HCT116 (cell line): ENCODE measurements at regions not wholly inside any gene's neighbourhood (a gene's known extent, or its start where the extent isn't known, plus 50 kb on each side); places are given as distances from the start of the nearest gene placed in this dataset.

Experiments
- ATAC-seq: fragments of 200-7000 bp; cut with Tn5 transposase; 2 replicates; pipeline ENCODE4 v1.9.1; 2020; ENCODE audit warnings: mild to moderate bottlenecking, moderate library complexity
- BruUV-seq: library from RNA; stranded (reverse); fragments of 400-500 nt; replicated peaks from 2 replicates; lab custom pipeline; 2021; lab: Mats Ljungman, UMichigan
- CTCF ChIA-PET: fragments of 300-600 bp; sonication (Branson Sonifier 250); formaldehyde crosslinking; loops from one replicate; lab custom pipeline; 2021; ENCODE audit warnings: antibody characterized with exemption; lab: Charles Lee
- POLR2A ChIA-PET: fragments of 300-600, 350-600 bp; sonication (Branson Sonifier 250); formaldehyde crosslinking; loops from one replicate; lab custom pipeline; 2021; ENCODE audit warnings: antibody characterized with exemption; lab: Charles Lee
- RAD21 ChIA-PET, 2 experiments: fragments of 300-600 bp; sonication (Branson Sonifier 250); formaldehyde crosslinking; loops; one replicate each; lab custom pipeline; 2023; ENCODE audit warnings: low total read pairs in 2 of 2; ENCODE audit not compliant: uncharacterized antibody in 2 of 2, unreplicated experiment in 2 of 2, low non-redundant PET in 1 of 2; lab: Charles Lee
- DNase-seq: peaks from one replicate; pipeline ENCODE4 v3.0.0-alpha.2; 2010; ENCODE audit warnings: low read depth, low spot score
- H2AFZ ChIP-seq: fragments of 200-600 bp; shearing (Covaris generic), sonication (generic); 2 replicates; pipeline ENCODE4 v1.6.1; 2017; ENCODE audit warnings: low read depth, mixed run types, mixed read lengths, antibody characterized with exemption, low read length; ENCODE audit not compliant: poor library complexity, severe bottlenecking
- H3K27ac ChIP-seq: 2 replicates; pipeline ENCODE4 v1.5.1; 2012; ENCODE audit warnings: low read depth, low read length
- H3K27me3 ChIP-seq: fragments of 200-600 bp; sonication (generic); 2 replicates; pipeline ENCODE4 v1.6.1; 2016; ENCODE audit warnings: mixed run types, low read length, mixed read lengths; ENCODE audit not compliant: insufficient read depth
- H3K36me3 ChIP-seq, 2 experiments: fragments of 200-500 bp in 1 of 2; fragments of 200-600 bp in 1 of 2; sonication (Bioruptor generic) in 1 of 2; sonication (generic) in 1 of 2; 2 replicates each; pipeline versions ENCODE4 v1.5.1 to v1.6.1; 2014 to 2016; ENCODE audit warnings: low read length in 2 of 2, inconsistent platforms in 1 of 2, mixed read lengths in 1 of 2, mixed run types in 1 of 2; ENCODE audit not compliant: insufficient read depth in 2 of 2, control insufficient read depth in 1 of 2
- H3K4me1 ChIP-seq, 2 experiments: fragments of 200-600 bp in 1 of 2; sonication (generic) in 1 of 2; 2 replicates each; pipeline versions ENCODE4 v1.5.1 to v1.6.1; 2012 to 2017; ENCODE audit warnings: low read length in 2 of 2, inconsistent platforms in 1 of 2, mild to moderate bottlenecking in 1 of 2, mixed read lengths in 1 of 2, mixed run types in 1 of 2, moderate library complexity in 1 of 2; ENCODE audit not compliant: insufficient read depth in 2 of 2, control insufficient read depth in 1 of 2
- H3K4me2 ChIP-seq: fragments of 200-600 bp; sonication (generic); 2 replicates; pipeline ENCODE4 v1.6.1; 2017; ENCODE audit warnings: mixed run types, low read length, mixed read lengths
- H3K4me3 ChIP-seq, 2 experiments: fragments of 200-600 bp in 1 of 2; sonication (generic) in 1 of 2; replicated peaks in 1 of 2; 2 replicates each; pipeline ENCODE4 v1.5.1; 2011 to 2016; ENCODE audit warnings: low read length in 2 of 2, control low read depth in 1 of 2, low read depth in 1 of 2, mild to moderate bottlenecking in 1 of 2, mixed read lengths in 1 of 2, mixed run types in 1 of 2
- H3K79me2 ChIP-seq: fragments of 200-600 bp; sonication (generic); 2 replicates; pipeline ENCODE4 v1.6.1; 2017; ENCODE audit warnings: mild to moderate bottlenecking, mixed run types, low read length, moderate library complexity, mixed read lengths; ENCODE audit not compliant: insufficient read depth
- H3K9ac ChIP-seq: fragments of 200-600 bp; sonication (generic); 2 replicates; pipeline ENCODE4 v1.6.1; 2016; ENCODE audit warnings: low read length, mixed read lengths
- H3K9me2 ChIP-seq: fragments of 200-600 bp; sonication (generic), shearing (Covaris generic); 2 replicates; pipeline ENCODE4 v1.6.1; 2017; ENCODE audit warnings: mixed run types, mild to moderate bottlenecking, moderate library complexity; ENCODE audit not compliant: insufficient read depth
- H3K9me3 ChIP-seq, 2 experiments: fragments of 200-500 bp in 1 of 2; fragments of 200-600 bp in 1 of 2; sonication (Bioruptor generic) in 1 of 2; sonication (generic) in 1 of 2; 2 replicates each; pipeline ENCODE4 v1.6.1; 2014 to 2017; ENCODE audit warnings: low read length in 2 of 2, mixed read lengths in 2 of 2, inconsistent platforms in 1 of 2, low read depth in 1 of 2, mild to moderate bottlenecking in 1 of 2, mixed run types in 1 of 2, moderate library complexity in 1 of 2; ENCODE audit not compliant: control insufficient read depth in 1 of 2, insufficient read depth in 1 of 2
- H4K20me1 ChIP-seq: fragments of 200-600 bp; sonication (generic), shearing (Covaris generic); 2 replicates; pipeline ENCODE4 v1.6.1; 2017; ENCODE audit warnings: mixed run types, mild to moderate bottlenecking, moderate library complexity; ENCODE audit not compliant: insufficient read depth
- CBX3 ChIP-seq: IDR thresholded peaks from 2 replicates; pipeline ENCODE4 v1.6.1; 2012; ENCODE audit warnings: low read depth
- FOSL1 ChIP-seq: IDR thresholded peaks from 2 replicates; pipeline ENCODE4 v1.6.1; 2012; ENCODE audit warnings: low read depth
- POLR2A ChIP-seq: IDR thresholded peaks from 2 replicates; pipeline ENCODE4 v1.7.0; 2011; ENCODE audit warnings: borderline replicate concordance; ENCODE audit not compliant: insufficient read depth, insufficient read length; ENCODE audit errors: extremely low read depth
- POLR2AphosphoS5 ChIP-seq: IDR thresholded peaks from 2 replicates; pipeline ENCODE4 v1.6.1; 2011; ENCODE audit warnings: mild to moderate bottlenecking, low read depth, low read length, moderate library complexity
- SIN3A ChIP-seq: IDR thresholded peaks from 2 replicates; pipeline ENCODE4 v1.6.1; 2012; ENCODE audit warnings: low read depth
- SP1 ChIP-seq: IDR thresholded peaks from 2 replicates; pipeline ENCODE4 v1.6.1; 2012; ENCODE audit warnings: low read depth
- TCF7L2 ChIP-seq: IDR thresholded peaks from 2 replicates; pipeline ENCODE4 v1.7.0; 2011; ENCODE audit warnings: borderline replicate concordance, inconsistent platforms; ENCODE audit not compliant: insufficient read depth, insufficient read length; ENCODE audit errors: extremely low read depth
- YY1 ChIP-seq: IDR thresholded peaks from 2 replicates; pipeline ENCODE4 v1.6.1; 2011; ENCODE audit warnings: low read length, low read depth, moderate library complexity, mild to moderate bottlenecking; ENCODE audit not compliant: insufficient replicate concordance; ENCODE audit errors: extremely low read depth
- intact Hi-C: fragments of 100-400 bp; cut with micrococcal nuclease; formaldehyde crosslinking; loops from 2 replicates; pipeline ENCODE4 v1.10.0; 2022
- TF ChIP-seq, protein P1 (sequence below): IDR thresholded peaks from 2 replicates; pipeline ENCODE4 v1.6.1; 2012
- TF ChIP-seq, protein P2 (sequence below), 3 experiments: fragments of 200-600 bp in 1 of 3; sonication (generic) in 1 of 3; IDR thresholded peaks in 2 of 3; conservative IDR thresholded peaks in 1 of 3; 2 replicates each; pipeline ENCODE4 v1.5.1; 2012 to 2017; ENCODE audit warnings: low read depth in 2 of 3, low read length in 2 of 3, antibody characterized with exemption in 1 of 3, borderline replicate concordance in 1 of 3, control low read depth in 1 of 3, mild to moderate bottlenecking in 1 of 3, mixed read lengths in 1 of 3, mixed run types in 1 of 3, moderate library complexity in 1 of 3; ENCODE audit not compliant: insufficient read depth in 1 of 3

DNA sequence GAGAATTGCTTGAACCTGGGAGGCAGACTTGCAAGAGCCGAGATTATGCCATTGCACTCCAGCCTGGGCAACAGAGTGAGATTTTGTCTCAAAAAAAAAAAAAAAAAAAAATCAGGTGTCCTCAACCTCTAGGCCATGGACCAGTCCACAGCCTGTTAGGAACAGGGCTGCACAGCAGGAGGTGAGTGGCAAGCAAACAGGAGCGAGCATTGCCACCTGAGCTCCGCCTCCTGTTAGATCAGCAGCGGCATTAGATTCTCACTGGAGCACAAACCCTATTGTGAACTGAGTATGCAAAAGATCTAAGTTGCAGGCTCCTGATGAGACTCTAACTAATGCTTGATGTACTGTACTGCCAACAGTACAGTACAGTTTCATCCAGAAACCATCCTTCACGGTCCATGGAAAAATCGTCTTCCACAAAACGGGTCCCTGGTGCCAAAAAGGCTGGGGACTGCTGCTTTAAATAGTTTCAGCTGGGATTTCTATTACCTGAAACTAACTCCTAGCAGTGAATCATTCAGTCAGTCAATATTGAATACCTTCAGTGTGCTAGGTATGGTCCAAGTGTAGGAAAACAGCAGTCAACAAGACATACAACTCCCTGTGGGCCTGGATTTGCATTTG is 56.3 kb upstream of the DHX40 start:
- H3K4me1 ChIP-seq = no peaks in the 10 kb centered on the region

DNA sequence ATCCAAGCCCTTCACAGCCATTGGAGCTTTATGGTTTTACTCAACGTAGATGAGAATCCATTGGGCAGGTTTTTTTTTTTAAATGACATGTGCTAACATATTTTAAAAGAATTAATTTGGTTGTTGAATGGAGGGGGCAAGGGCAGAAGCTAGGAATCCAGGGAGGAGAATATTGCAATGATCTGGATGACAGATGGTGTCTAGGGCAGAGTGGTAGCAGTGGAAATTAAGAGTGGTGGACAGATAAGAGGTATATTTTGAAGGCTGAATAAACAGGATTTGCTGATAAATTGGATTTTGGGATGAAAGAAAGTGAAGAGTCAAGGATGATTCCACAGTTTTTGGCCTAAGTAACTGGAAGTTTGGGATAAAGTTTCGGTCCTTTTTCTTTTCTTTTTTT is 54.8 kb upstream of the DHX40 start:
- Histone ChIP-seq H3K9me3 (no peaks in the 10 kb centered on the region), H3K27me3 (no peaks in the 10 kb centered on the region), H3K79me2 (no peaks in the 10 kb centered on the region), H3K9ac (no peak overlapping the region), H3K4me3 (no peak overlapping the region), H4K20me1 (no peaks in the 10 kb centered on the region), H3K36me3 (no peaks in the 10 kb centered on the region), H3K4me2 (no peak overlapping the region), H3K9me2 (no peaks in the 10 kb centered on the region), H3K4me1 (no peaks in the 10 kb centered on the region), H3K27ac (no peak overlapping the region), H2AFZ (no peak overlapping the region)
- no peak for DNase-seq
- ChIA-PET RAD21 (no interaction called here), CTCF (interaction anchor here (0.8 kb wide), 1 partner anchor 11 kb away, joined by 4 read pairs; no protein-coding TSS in a partner anchor), POLR2A (no interaction called here)
- no peak for ATAC-seq
- no TSS peak for BruUV-seq
- intact Hi-C loops = no loop called here
- no peak for TF ChIP-seq SIN3A
- TF ChIP-seq, protein P1, sequence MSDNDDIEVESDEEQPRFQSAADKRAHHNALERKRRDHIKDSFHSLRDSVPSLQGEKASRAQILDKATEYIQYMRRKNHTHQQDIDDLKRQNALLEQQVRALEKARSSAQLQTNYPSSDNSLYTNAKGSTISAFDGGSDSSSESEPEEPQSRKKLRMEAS = no peak
- TF ChIP-seq YY1 = no peak
- no peak for TF ChIP-seq CBX3
- TF ChIP-seq POLR2A = no peak
- TF ChIP-seq FOSL1 = no peak
- TF ChIP-seq POLR2AphosphoS5 = no peak
- TF ChIP-seq, protein P2, sequence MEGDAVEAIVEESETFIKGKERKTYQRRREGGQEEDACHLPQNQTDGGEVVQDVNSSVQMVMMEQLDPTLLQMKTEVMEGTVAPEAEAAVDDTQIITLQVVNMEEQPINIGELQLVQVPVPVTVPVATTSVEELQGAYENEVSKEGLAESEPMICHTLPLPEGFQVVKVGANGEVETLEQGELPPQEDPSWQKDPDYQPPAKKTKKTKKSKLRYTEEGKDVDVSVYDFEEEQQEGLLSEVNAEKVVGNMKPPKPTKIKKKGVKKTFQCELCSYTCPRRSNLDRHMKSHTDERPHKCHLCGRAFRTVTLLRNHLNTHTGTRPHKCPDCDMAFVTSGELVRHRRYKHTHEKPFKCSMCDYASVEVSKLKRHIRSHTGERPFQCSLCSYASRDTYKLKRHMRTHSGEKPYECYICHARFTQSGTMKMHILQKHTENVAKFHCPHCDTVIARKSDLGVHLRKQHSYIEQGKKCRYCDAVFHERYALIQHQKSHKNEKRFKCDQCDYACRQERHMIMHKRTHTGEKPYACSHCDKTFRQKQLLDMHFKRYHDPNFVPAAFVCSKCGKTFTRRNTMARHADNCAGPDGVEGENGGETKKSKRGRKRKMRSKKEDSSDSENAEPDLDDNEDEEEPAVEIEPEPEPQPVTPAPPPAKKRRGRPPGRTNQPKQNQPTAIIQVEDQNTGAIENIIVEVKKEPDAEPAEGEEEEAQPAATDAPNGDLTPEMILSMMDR (IDR thresholded peaks at IDR 0.05 in 2 of 3, conservative IDR thresholded peaks at IDR 0.05 in 1 of 3; ENCODE audit: borderline replicate concordance in 1 of 3, insufficient read depth in 1 of 3, low read depth in 2 of 3, low read length in 2 of 3) = no peak
- TF ChIP-seq TCF7L2 = no peak

More for the DNA sequence above, 56.3 kb upstream of the DHX40 start:
- RAD21 ChIA-PET = no interaction called here
- Histone ChIP-seq H3K9ac (no peak overlapping the region), H3K36me3 (no peaks in the 10 kb centered on the region), H3K4me2 (no peak overlapping the region), H3K27ac (no peak overlapping the region)
- no TSS peak for BruUV-seq
- TF ChIP-seq, protein P2 (IDR thresholded peaks at IDR 0.05 in 2 of 3, conservative IDR thresholded peaks at IDR 0.05 in 1 of 3; ENCODE audit: borderline replicate concordance in 1 of 3, insufficient read depth in 1 of 3, low read depth in 2 of 3, low read length in 2 of 3) = no peak
- TF ChIP-seq SP1 = no peak
- TF ChIP-seq, all 23 proteins: peak for 0
- Histone ChIP-seq H3K27me3 (no peaks in the 10 kb centered on the region), H3K4me3 (no peak overlapping the region), H3K79me2 (no peaks in the 10 kb centered on the region), H4K20me1 (no peaks in the 10 kb centered on the region), H2AFZ (no peak overlapping the region), H3K9me2 (no peaks in the 10 kb centered on the region), H3K9me3 (no peaks in the 10 kb centered on the region)
- intact Hi-C loops = no loop called here
- POLR2A ChIA-PET = no interaction called here
- no peak for ATAC-seq
- CTCF ChIA-PET = interaction anchor here (1.1 kb wide), 1 partner anchor 198 kb away, joined by 3 read pairs; no protein-coding TSS in a partner anchor
- no peak for DNase-seq
